IMR-90 (cell line): ENCODE measurements at regions not wholly inside any gene's neighbourhood (a gene's known extent, or its start where the extent isn't known, plus 50 kb on each side); places are given as distances from the start of the nearest gene placed in this dataset.

Experiments
- CTCF ChIP-seq: conservative IDR thresholded peaks from 2 replicates; pipeline ENCODE4 v1.5.1; 2012; ENCODE audit warnings: mild to moderate bottlenecking, low read depth, low read length, improper control_type of control experiment
- NFE2L2 ChIP-seq: fragments of 150-350 bp; IDR thresholded peaks from 2 replicates; pipeline ENCODE4 v1.6.1; 2016; ENCODE audit warnings: low read depth, mild to moderate bottlenecking, low read length
- RAD21 ChIP-seq: IDR thresholded peaks from 2 replicates; pipeline ENCODE4 v1.6.1; 2012; ENCODE audit warnings: low read length, improper control_type of control experiment
- RFX5 ChIP-seq: IDR thresholded peaks from 2 replicates; pipeline ENCODE4 v1.8.0; 2012; ENCODE audit warnings: low read depth, mild to moderate bottlenecking, low read length, moderate library complexity
- SMC3 ChIP-seq: fragments of 150-350 bp; IDR thresholded peaks from 2 replicates; pipeline ENCODE4 v1.6.1; 2016; ENCODE audit warnings: low read depth, mild to moderate bottlenecking, antibody characterized with exemption, low read length, moderate library complexity

GRCh38 chr4:31592293-31592692 lies 872.1 kb downstream of the PCDH7 start:
- no peak for TF ChIP-seq RFX5
- TF ChIP-seq CTCF: no peak
- TF ChIP-seq RAD21: no peak
- TF ChIP-seq SMC3: no peak
- TF ChIP-seq NFE2L2: no peak
